ENCODE measurements at regions not wholly inside any gene's neighbourhood (a gene's known extent, or its start where the extent isn't known, plus 50 kb on each side); places are given as distances from the start of the nearest gene placed in this dataset.

DNA sequence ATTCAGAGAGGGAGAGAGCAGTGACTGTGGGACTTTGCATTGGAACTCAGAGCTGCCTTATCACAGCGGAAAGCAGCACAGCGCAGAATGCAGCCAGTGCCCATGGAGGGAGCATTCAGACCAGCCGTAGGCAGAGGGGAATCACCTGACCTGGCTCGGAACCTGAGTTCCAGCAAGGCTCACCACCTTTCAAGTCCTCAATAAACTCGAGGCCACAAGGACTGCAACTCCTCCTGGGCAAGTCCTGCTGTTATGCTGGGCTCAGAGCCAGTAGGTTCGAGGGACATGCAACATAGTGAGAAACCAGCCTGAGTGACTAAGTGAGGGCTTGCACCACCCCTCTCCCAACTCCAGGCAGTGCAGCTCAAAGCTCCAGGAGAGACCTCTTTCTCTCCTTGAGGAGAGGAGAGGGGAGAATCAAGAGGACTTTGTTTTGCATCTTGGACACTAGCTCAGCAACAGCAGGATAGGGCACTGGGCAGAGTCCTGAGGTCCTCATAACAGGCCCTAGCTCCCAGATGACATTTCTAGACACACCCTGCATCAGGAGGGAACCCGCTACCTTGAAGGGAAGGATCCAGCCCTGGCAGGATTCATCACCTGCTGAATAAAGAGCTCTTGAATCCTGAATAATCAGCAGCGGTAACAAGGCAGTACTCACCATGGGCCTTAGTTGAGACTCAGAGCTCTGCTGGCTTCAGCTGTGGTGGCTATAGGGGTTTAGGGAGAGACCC lies 136.8 kb upstream of the OTOS start:
- no peaks in the 10 kb centered on the region for H3K4me1 ChIP-seq
- no peak overlapping the region for H3K4me3 ChIP-seq
- DNase-seq, result peak; percentile 18
- no peak for TF ChIP-seq CTCF (IDR thresholded peaks at IDR 0.05)
- no peak overlapping the region for H3K9ac ChIP-seq (ENCODE audit: low read depth in 2 of 2, low read length in 2 of 2)
- no peak overlapping the region for H3K27ac ChIP-seq
- H3K36me3 ChIP-seq, result no peaks in the 10 kb centered on the region
- H3K9me3 ChIP-seq, result no peaks in the 10 kb centered on the region
- H3K27me3 ChIP-seq, result no peaks in the 10 kb centered on the region
- intact Hi-C loops (cut with DNase I), result no loop called here

- no peak for DNase-seq
These were observed 137.5 kb upstream of the OTOS start for GRCh38 chr2:240277807-240278522.

GRCh38 chr2:240278661-240279060 lies 138.2 kb upstream of the OTOS start:
- no peak overlapping the region for H3K9ac ChIP-seq (ENCODE audit: low read depth in 2 of 2, low read length in 2 of 2)
- no peak overlapping the region for H3K27ac ChIP-seq
- H3K36me3 ChIP-seq, result no peaks in the 10 kb centered on the region
- no peaks in the 10 kb centered on the region for H3K9me3 ChIP-seq
- H3K27me3 ChIP-seq, result no peaks in the 10 kb centered on the region
- H3K4me1 ChIP-seq, result no peaks in the 10 kb centered on the region
- TF ChIP-seq CTCF (IDR thresholded peaks at IDR 0.05), result no peak
- no peak for DNase-seq
- no peak overlapping the region for H3K4me3 ChIP-seq
- intact Hi-C loops (cut with DNase I), result no loop called here

More at GRCh38 chr2:240277807-240278522, 137.5 kb upstream of the OTOS start:
- no peak for TF ChIP-seq CTCF (IDR thresholded peaks at IDR 0.05)
- Histone ChIP-seq H3K9ac (ENCODE audit: low read depth in 2 of 2, low read length in 2 of 2) (no peak overlapping the region), H3K4me1 (no peaks in the 10 kb centered on the region), H3K4me3 (no peak overlapping the region), H3K27me3 (no peaks in the 10 kb centered on the region), H3K36me3 (no peaks in the 10 kb centered on the region), H3K27ac (no peak overlapping the region), H3K9me3 (no peaks in the 10 kb centered on the region)
- intact Hi-C loops (cut with DNase I), result no loop called here

GRCh38 chr2:240280621-240281020 lies 140.2 kb upstream of the OTOS start:
- no peaks in the 10 kb centered on the region for H3K4me1 ChIP-seq
- no peaks in the 10 kb centered on the region for H3K27me3 ChIP-seq
- H3K9me3 ChIP-seq, result no peaks in the 10 kb centered on the region
- H3K4me3 ChIP-seq, result no peak overlapping the region
- H3K9ac ChIP-seq (ENCODE audit: low read depth in 2 of 2, low read length in 2 of 2), result no peak overlapping the region
- intact Hi-C loops (cut with DNase I), result no loop called here
- no peaks in the 10 kb centered on the region for H3K36me3 ChIP-seq
- no peak overlapping the region for H3K27ac ChIP-seq
- no peak for DNase-seq
- TF ChIP-seq CTCF (IDR thresholded peaks at IDR 0.05), result no peak

DNA sequence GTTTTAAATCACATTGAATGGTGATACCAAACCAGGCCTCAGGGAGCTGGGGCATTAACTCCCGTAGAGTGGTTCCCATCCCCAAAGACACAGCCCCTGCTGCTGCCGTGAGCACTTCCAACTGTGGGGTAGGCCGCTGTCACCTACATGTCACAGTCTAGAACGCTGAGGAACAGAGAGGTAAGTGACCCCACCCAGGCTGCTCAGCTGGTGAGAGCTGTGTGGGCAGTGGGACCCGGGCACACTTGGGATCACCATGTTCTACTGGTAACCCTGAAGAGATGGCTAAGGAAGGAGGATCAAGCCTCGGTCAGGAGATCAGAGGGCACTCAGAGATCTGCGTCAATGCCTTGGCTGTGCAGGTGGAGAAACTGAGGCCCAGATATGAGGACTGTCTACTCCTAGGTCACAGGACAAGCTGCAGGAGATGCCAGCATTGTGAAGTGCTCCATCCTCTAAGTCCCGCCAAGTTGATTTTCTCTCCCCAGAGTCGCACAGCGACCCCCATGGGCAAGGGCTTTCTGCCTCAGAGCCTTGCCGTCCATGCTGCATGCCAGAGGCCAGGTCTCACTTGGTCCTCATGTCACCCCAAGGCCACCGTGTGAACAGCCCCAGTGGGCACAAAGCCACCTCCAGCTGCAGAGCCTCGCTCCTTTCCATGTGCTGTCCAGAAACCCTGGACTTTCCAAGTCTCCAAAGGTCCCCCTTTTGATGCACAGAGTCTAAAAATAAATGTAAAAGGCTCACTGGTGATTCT lies 144.2 kb upstream of the OTOS start:
- Histone ChIP-seq H3K9me3 (no peaks in the 10 kb centered on the region), H3K4me3 (no peak overlapping the region), H3K36me3 (no peaks in the 10 kb centered on the region), H3K4me1 (no peaks in the 10 kb centered on the region), H3K27me3 (no peaks in the 10 kb centered on the region), H3K9ac (ENCODE audit: low read depth in 2 of 2, low read length in 2 of 2) (no peak overlapping the region), H3K27ac (no peak overlapping the region)
- TF ChIP-seq CTCF (IDR thresholded peaks at IDR 0.05), result no peak
- intact Hi-C loops (cut with DNase I), result no loop called here
- DNase-seq, result no peak

Data from colonic mucosa (tissue), 4 donors.